Astrocyte of the spinal cord (primary cell): ENCODE measurements at regions not wholly inside any gene's neighbourhood (a gene's known extent, or its start where the extent isn't known, plus 50 kb on each side); places are given as distances from the start of the nearest gene placed in this dataset.

Experiments used
- DNase-seq: peaks from one replicate; pipeline ENCODE4 v3.0.0; 2011; ENCODE audit warnings: low read depth, low spot score
- H3K4me3 ChIP-seq: 2 replicates; pipeline ENCODE4 v1.5.1; 2011; ENCODE audit warnings: low read depth, mild to moderate bottlenecking, low read length, moderate library complexity
- in situ Hi-C: cut with HindIII; loops from 2 replicates; pipeline ENCODE4 v1.10.0; 2017; ENCODE audit warnings: low sequenced_read_pairs
- TF ChIP-seq, protein P1 (sequence below): IDR thresholded peaks from 2 replicates; pipeline ENCODE4 v1.5.1; 2012; ENCODE audit warnings: low read depth, mild to moderate bottlenecking, low read length, inconsistent platforms

DNA sequence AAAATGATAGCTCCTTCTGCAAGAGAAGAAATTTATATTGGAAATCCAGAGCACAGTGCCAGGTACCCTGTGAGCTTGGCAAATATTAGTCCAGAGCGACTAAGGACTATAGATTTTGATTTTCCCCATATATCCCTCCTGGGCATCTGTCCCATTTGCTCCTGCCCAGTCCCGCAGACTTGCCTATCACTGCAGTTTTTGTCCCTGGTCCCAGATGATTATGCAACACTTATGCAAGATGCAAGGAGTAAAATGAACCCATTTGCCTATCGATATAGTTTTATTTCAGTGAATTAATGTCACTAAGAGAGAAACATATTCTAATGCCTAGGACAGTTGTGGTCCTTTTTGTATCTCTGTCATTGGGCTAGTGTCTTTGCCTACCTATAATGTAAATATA lies 215.9 kb upstream of the BMP4 start:
- no peak overlapping the region for H3K4me3 ChIP-seq
- DNase-seq = no peak
- in situ Hi-C loops = no loop called here
- TF ChIP-seq, protein P1, sequence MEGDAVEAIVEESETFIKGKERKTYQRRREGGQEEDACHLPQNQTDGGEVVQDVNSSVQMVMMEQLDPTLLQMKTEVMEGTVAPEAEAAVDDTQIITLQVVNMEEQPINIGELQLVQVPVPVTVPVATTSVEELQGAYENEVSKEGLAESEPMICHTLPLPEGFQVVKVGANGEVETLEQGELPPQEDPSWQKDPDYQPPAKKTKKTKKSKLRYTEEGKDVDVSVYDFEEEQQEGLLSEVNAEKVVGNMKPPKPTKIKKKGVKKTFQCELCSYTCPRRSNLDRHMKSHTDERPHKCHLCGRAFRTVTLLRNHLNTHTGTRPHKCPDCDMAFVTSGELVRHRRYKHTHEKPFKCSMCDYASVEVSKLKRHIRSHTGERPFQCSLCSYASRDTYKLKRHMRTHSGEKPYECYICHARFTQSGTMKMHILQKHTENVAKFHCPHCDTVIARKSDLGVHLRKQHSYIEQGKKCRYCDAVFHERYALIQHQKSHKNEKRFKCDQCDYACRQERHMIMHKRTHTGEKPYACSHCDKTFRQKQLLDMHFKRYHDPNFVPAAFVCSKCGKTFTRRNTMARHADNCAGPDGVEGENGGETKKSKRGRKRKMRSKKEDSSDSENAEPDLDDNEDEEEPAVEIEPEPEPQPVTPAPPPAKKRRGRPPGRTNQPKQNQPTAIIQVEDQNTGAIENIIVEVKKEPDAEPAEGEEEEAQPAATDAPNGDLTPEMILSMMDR = no peak

DNA sequence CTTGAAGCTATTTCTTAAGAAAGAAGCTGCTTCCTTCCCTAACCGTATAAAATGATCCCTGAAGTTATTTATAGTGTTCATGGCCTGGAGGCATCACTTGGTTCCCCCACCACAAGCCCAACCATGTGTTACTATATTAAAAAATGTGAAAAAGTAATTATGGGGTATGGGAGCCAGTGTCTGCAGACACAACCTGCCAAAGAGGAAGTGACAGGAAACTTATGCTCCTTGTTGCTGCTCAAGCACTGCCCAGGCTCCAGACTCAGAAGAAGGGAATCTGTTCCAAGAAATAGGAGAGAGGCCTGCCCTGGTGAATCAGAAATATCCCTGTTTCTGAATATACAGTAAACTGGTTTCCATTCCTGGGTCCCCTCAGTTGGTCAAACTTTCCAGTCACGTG lies 217.2 kb upstream of the BMP4 start:
- DNase-seq = no peak
- in situ Hi-C loops = no loop called here

DNA sequence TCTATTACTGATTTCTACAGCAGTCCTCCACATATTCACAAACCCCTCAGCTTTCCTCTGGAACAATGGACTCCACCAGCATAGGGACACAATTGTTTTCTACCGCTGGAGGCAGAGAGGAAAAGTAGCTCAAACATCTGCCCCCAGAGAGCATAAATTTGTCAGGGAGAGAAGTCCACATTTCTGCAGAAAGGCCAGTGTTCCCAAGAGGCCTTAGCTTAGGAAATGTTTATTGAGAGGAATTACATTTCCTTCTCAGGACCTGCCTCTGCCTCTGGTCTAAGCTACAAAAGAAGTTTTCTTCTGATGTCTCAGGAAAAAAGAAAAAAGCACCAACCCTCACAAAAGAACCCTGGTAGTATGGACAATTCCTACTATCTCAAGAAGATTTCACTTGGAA lies 217.8 kb upstream of the BMP4 start:
- in situ Hi-C loops = no loop called here
- DNase-seq = no peak
- TF ChIP-seq, protein P1 = no peak
- H3K4me3 ChIP-seq = no peak overlapping the region

More for the DNA sequence above, 217.2 kb upstream of the BMP4 start:
- TF ChIP-seq, protein P1 = no peak
- no peak overlapping the region for H3K4me3 ChIP-seq

DNA sequence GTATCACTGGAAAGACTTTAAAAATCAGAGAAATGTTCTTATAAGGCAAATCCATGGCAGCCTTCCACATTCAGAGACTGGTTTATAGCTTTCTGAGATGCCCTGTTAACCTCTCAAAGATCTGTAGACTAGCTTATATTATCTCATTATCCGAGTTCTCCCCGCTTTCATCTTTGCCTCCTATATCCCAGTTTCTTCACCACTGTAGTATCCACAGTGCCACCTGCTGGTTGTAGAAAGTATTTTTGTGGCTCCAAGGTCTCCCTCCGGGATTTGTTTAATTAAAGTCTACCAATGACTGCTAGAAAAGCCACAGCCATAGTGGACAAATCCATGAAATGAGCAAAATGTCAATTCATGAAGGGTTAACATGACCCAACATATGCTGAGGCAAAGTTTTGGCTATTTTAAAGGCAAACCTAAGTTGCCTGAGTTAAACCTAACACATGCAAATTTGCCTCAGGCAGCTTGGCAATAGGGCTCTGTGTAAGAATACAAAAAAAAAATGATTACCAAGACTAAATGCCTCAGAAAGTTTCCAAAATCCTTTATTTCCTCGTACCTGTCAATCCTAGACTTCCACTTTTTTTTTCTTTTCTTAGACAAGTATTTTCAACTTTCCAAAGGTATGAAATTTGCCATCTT lies 218.8 kb upstream of the BMP4 start:
- H3K4me3 ChIP-seq = no peak overlapping the region
- TF ChIP-seq, protein P1 = peak; percentile 70
- in situ Hi-C loops = no loop called here

DNA sequence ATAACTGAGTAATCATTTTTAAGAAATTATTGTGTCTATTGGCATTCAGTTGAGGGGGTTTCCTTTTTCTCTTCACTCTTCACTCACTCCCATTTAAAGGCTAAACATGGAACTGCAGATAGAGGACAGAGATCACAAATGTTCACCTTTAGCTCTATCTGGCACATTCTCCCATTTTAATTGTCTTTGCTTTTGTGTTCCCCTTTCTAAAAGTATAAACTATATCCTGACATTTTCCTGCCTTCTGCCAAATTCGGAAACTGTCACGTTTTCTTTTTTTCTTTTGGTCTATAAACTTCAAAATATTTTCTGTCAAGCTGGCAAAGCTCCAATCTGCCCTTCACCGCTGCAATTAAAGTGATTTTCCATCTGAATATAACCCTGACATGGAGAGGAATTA lies 219.8 kb upstream of the CDKN3 start:
- H3K4me3 ChIP-seq = no peak overlapping the region
- no peak for DNase-seq
- in situ Hi-C loops = no loop called here
- TF ChIP-seq, protein P1 = no peak

More for the DNA sequence above, 218.8 kb upstream of the BMP4 start:
- DNase-seq = peak; percentile 87

DNA sequence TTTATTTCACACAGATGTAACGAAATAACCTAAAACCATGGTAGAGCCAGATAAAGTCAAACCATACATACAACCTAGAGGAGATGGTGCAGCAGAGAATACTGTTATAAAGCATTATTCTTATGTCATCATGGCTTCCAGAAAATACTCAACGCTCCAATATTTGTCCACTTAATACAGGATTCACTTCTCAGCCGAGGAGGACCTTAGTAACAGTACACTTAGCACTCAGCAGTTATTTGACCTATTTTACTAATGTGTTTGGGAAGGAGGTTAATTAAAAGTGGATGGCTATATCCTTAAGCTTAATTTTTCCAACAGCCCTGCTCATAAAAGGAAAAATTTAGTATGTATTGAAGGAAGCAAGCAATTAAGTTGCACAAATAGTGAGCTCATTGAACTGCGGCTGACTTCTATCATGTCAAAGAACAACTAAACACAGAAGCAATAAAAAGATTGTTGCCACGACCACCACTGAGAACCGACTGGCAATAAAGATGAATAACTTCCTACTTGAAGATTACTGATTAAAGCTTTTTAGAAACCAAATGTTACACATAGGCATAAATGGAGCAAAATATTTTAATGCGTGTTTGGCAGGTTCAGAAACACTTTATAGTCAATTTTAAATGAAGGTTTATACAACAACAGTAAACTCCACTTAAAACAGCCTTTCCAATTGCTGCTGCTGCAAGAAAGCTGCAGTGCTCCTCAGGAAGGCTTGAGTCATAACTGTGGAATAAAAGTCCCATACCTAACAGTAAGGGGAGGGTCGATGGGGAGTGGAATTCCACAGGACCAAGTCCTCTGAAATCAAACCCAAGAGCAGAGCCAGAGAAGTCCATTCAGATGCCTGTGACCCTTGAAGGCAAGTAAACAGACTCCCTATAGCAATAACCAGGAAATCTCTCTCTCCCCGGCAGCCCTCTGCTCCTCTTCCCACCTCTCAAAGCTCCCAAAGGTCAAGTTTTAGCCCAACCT lies 218.9 kb upstream of the CDKN3 start:
- TF ChIP-seq, protein P1 = no peak
- in situ Hi-C loops = no loop called here
- H3K4me3 ChIP-seq = no peak overlapping the region
- peak; percentile 63 for DNase-seq
